Left lung (tissue), 4 donors: ENCODE measurements at regions not wholly inside any gene's neighbourhood (a gene's known extent, or its start where the extent isn't known, plus 50 kb on each side); places are given as distances from the start of the nearest gene placed in this dataset.
A peak's percentile ranks its signal among the peaks of the same experiment; 100 is the strongest.

ENCODE experiments used
- ATAC-seq: fragments of 200-7000 bp; cut with Tn5 transposase; one replicate; pipeline ENCODE4 v1.9.1; 2020; ENCODE audit warnings: moderate library complexity
- DNase-seq, 4 donors: peaks; one replicate each; pipeline ENCODE4 v3.0.0-alpha.2; 2013 to 2020
- H3K27ac ChIP-seq, 2 donors: fragments of 200-600 bp; sonication (generic) in 1 of 2; one replicate each; pipeline versions ENCODE4 v1.5.0 to v1.8.0; 2020 to 2021
- H3K27me3 ChIP-seq, 2 donors: fragments of 200-600 bp; sonication (generic) in 1 of 2; one replicate each; pipeline versions ENCODE4 v1.5.0 to v1.8.0; 2020 to 2021
- H3K36me3 ChIP-seq, 2 donors: fragments of 200-600 bp; sonication (generic) in 1 of 2; one replicate each; pipeline versions ENCODE4 v1.5.0 to v1.8.0; 2020 to 2021
- H3K4me1 ChIP-seq, 2 donors: fragments of 200-600 bp; one replicate each; pipeline ENCODE4 v1.8.0; 2021
- H3K4me3 ChIP-seq, 2 donors: fragments of 200-600 bp; sonication (generic) in 1 of 2; one replicate each; pipeline versions ENCODE4 v1.5.0 to v1.8.0; 2020 to 2021; ENCODE audit warnings: mild to moderate bottlenecking in 1 of 2
- H3K9me3 ChIP-seq, 2 donors: fragments of 200-600 bp; sonication (generic) in 1 of 2; one replicate each; pipeline versions ENCODE4 v1.5.0 to v1.8.0; 2020 to 2021
- CTCF ChIP-seq, 2 donors: fragments of 200-600 bp; sonication (generic) in 1 of 2; IDR thresholded peaks; one replicate each; pipeline versions ENCODE4 v1.5.0 to v1.8.0; 2021; ENCODE audit warnings: antibody characterized with exemption in 2 of 2
- intact Hi-C, 2 donors: fragments of 100-400 bp; cut with DNase I; formaldehyde crosslinking; loops; one replicate each; pipeline versions ENCODE4 v1.11.2 to v1.14.2; 2022
- donor health status: DM: no; HTN: yes; CAD: no.
- donor health status: DM: no; HTN: no; CAD: no.

- Histone ChIP-seq H3K27me3 (no peaks in the 10 kb centered on the region), H3K27ac (no peak overlapping the region), H3K36me3 (no peaks in the 10 kb centered on the region), H3K9me3 (no peaks in the 10 kb centered on the region), H3K4me3 (no peak overlapping the region), H3K4me1 (no peaks in the 10 kb centered on the region)
- DNase-seq (no peak), ATAC-seq (no peak)
- intact Hi-C loops = no loop called here
- TF ChIP-seq CTCF (IDR thresholded peaks at IDR 0.05) = no peak
Observed at GRCh38 chr2:180110469-180110868, 103.4 kb upstream of the CWC22 start.

GRCh38 chr2:180101846-180102245 is 94.7 kb upstream of the CWC22 start:
- H3K27me3 ChIP-seq = no peaks in the 10 kb centered on the region
- no peak for TF ChIP-seq CTCF (IDR thresholded peaks at IDR 0.05)
- ATAC-seq = no peak
- intact Hi-C loops = no loop called here
- no peak overlapping the region for H3K4me3 ChIP-seq
- H3K36me3 ChIP-seq = no peaks in the 10 kb centered on the region
- no peak overlapping the region for H3K27ac ChIP-seq
- no peaks in the 10 kb centered on the region for H3K9me3 ChIP-seq
- no peak for DNase-seq
- no peaks in the 10 kb centered on the region for H3K4me1 ChIP-seq

- intact Hi-C loops = no loop called here
- Histone ChIP-seq H3K4me1 (no peaks in the 10 kb centered on the region), H3K27me3 (no peaks in the 10 kb centered on the region), H3K9me3 (no peaks in the 10 kb centered on the region), H3K4me3 (no peak overlapping the region), H3K36me3 (no peaks in the 10 kb centered on the region), H3K27ac (no peak overlapping the region)
- ATAC-seq = no peak
- no peak for DNase-seq
- no peak for TF ChIP-seq CTCF (IDR thresholded peaks at IDR 0.05)
Observed at GRCh38 chr2:180099308-180099707, 92.2 kb upstream of the CWC22 start.

- H3K9me3 ChIP-seq = peaks cover 0 to 7% of the 10 kb centered on the region in 2 donors
Observed at GRCh38 chr2:180085144-180085543, 78.0 kb upstream of the CWC22 start.

GRCh38 chr2:180077295-180077906 is 70.3 kb upstream of the CWC22 start:
- no peak overlapping the region for H3K27ac ChIP-seq
- TF ChIP-seq CTCF (IDR thresholded peaks at IDR 0.05) = peak; percentile 21 to 71
- no peak overlapping the region for H3K4me3 ChIP-seq
- intact Hi-C loops = no loop called here
- peak in 1 of 4 donors; percentile 1 for DNase-seq
- H3K27me3 ChIP-seq = no peaks in the 10 kb centered on the region
- H3K9me3 ChIP-seq = peaks cover 0 to 5% of the 10 kb centered on the region in 2 donors
- ATAC-seq = peak; percentile 65
- H3K4me1 ChIP-seq = no peaks in the 10 kb centered on the region
- no peaks in the 10 kb centered on the region for H3K36me3 ChIP-seq

More at GRCh38 chr2:180085144-180085543, 78.0 kb upstream of the CWC22 start:
- intact Hi-C loops = no loop called here
- no peaks in the 10 kb centered on the region for H3K27me3 ChIP-seq
- no peak for TF ChIP-seq CTCF (IDR thresholded peaks at IDR 0.05)
- no peak for DNase-seq
- no peak for ATAC-seq
- no peak overlapping the region for H3K4me3 ChIP-seq
- no peaks in the 10 kb centered on the region for H3K4me1 ChIP-seq
- H3K27ac ChIP-seq = no peak overlapping the region
- H3K36me3 ChIP-seq = no peaks in the 10 kb centered on the region
